Stimulated activated naive CD4-positive, alpha-beta T cell treated with Interleukin-2 at 50 U/mL for 16 hours (primary cell): ENCODE measurements at regions not wholly inside any gene's neighbourhood (a gene's known extent, or its start where the extent isn't known, plus 50 kb on each side); places are given as distances from the start of the nearest gene placed in this dataset.
"Not testable (repeated sequence)": the region's sequence is repeated elsewhere in the genome, so short reads cannot be mapped to it uniquely, and the experiment has no call there.

Source experiments
- DNase-seq: peaks from one replicate; lab custom pipeline; 2025; lab: John Stamatoyannopoulos, UW

DNA sequence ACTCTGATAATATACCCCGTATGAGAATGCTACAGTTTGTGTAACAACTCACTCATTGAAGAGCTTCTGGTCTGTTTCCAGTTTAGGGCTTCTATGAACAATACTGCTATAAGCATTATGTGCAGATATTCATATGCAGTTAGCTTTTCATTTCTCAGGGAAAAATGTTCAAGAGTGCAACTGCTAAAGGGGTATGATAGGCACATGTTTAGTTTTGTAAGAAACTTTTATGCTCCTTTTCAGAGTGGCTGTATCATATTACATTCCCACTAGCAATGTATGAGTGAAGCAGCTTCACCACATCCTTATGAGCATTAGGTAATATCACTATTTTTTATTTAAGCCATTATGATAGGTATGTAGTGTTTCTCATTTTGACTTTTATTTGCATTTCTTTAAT is 182.6 kb upstream of the CXCL12 start:
- DNase-seq, result no peak

- no peak for DNase-seq
Observed at GRCh38 chr10:44569193-44570091, 184.5 kb upstream of the CXCL12 start.

- no peak for DNase-seq
Observed at GRCh38 chr10:44571701-44572100, 186.8 kb upstream of the CXCL12 start.

DNA sequence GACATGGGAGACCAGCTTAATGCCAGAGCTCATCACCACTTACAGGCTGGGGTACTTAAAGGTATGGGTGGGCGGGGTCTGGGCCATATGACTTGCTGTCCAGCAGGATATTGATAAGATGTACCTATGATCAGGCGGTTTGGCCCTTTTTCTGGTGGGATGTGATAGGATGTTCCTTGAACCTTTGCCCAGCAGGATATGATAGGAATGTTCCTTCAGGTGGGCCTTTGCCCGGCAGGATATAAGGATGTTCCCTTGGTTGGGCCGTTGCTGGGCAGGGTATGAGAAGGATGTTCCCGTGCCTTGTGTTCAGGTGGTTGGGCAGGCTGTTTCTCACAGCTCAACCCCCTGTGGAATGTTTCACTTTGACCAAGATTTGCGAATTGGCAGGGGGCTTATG is 187.2 kb upstream of the CXCL12 start:
- DNase-seq, result no peak

DNA sequence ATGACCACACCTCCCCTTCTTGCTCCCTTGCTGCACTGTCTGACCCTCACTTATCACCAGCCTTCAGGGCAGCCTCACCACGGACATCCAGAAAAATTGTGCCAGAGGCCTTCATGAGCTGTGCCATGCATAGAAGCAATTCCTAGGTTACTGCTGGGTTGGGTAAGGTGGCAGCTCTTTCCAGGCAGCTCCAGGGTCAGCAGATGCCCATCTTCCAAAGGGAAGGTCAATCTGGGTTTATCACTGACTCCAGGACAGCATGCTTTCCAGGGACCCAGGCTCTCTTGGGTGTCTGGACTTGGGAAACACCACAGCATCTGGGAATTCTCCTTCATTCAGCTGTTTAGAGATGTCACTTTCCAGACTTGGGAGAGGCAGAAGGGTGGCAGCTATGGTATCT is 188.9 kb upstream of the CXCL12 start:
- no peak for DNase-seq

- DNase-seq, result no peak
Observed at GRCh38 chr10:44574596-44575480, 189.9 kb upstream of the CXCL12 start.

- no peak for DNase-seq
Observed at GRCh38 chr10:44575601-44576380, 190.9 kb upstream of the CXCL12 start.

- peak; percentile 28 for DNase-seq
Observed at GRCh38 chr10:44576702-44577191, 191.8 kb upstream of the CXCL12 start.

DNA sequence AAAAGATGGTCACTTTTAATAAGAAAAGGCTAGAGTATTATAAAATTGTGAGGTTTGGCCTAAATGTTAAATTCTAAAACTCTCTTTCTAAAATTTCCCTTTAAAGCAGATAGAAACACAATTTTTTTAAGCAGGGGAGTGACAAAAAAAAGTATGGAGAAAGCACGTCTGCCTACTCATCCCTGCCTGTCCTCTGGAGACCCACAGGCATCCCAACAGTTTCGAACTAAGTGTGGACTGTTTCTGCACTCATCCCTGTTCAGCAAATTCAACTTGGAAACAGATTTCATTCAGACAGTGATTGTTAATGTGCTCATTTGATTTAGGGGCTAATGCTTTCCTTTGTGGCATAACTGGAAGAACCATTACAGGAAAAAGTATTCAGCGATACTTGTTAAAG is 192.6 kb upstream of the CXCL12 start:
- DNase-seq, result no peak

DNA sequence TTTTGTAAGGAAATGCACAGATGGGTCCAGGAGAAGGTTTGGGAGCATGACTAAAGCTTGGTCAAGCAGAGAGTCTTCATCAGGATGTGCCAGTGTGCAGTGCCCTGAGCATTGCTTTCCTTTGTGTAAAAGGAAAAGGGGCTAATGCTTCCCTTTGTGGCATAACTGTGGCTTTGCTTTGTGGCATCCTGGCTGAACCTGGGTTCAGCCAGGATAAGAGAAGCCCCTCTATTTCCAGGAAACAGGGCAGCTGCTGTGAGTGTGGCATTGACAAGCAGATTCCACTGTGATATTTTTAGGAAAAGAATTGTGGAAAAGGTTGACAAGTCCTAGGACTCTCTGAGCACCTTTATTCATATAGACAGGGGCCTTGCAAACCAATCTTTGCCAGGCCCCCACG is 193.4 kb upstream of the CXCL12 start:
- DNase-seq, result no peak

DNA sequence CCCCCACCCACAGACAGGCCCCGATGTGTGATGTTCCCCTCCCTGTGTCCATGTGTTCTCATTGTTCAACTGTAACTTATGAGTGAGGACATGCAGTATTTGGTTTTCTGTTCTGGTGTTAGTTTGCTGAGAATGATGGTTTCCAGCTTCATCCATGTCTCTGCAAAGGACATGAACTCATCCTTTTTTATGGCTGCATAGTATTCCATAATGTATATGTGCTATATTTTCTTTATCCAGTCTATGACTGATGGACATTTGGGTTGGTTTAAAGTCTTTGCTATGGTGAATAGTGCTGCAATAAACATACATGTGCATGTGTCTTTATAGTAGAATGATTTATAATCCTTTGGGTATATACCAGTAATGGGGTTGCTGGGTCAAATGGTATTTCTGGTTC is 194.1 kb upstream of the CXCL12 start:
- DNase-seq, result not testable (repeated sequence)

GRCh38 chr10:44581996-44582395 is 197.1 kb upstream of the CXCL12 start:
- DNase-seq, result no peak

DNA sequence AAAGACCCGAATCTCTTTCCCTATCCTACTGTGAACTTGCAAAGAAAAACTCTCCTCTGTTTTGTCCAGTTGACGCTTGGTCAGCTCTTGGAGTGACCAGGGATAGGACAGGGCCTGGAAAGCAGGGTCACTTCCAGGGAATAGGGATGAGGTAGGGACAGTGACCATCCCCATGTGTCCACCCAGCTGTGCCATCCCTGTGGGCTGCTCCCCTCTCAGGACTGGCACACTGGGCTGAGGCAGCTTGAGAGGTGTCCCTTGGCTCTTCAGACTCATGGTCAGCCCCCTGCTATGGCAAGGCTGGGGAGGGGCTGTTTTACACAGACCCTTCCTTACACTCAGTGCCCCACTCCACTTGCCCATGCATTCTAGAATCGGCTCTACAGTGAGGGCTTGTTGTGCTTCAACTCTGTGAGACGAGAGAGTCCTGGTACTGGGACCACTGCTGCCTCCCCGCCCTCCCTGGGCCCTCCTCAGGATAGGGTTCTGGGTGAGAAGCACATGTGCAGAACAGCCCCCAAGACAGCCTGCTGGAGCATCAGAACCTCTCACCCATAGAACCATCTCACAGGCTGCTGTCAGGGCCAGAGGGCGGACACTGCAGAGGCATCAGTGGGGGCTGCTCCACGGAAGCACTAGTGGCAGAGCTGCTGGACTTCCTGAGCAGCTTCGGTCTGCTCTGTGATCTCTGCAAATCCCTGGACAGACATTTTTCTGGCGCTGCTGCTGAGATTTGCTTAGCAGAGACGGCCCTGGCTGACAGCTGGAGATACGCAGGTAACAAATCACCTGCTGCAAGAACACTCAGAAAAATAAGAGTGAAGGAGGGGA is 202.8 kb upstream of the CXCL12 start:
- DNase-seq, result no peak

DNA sequence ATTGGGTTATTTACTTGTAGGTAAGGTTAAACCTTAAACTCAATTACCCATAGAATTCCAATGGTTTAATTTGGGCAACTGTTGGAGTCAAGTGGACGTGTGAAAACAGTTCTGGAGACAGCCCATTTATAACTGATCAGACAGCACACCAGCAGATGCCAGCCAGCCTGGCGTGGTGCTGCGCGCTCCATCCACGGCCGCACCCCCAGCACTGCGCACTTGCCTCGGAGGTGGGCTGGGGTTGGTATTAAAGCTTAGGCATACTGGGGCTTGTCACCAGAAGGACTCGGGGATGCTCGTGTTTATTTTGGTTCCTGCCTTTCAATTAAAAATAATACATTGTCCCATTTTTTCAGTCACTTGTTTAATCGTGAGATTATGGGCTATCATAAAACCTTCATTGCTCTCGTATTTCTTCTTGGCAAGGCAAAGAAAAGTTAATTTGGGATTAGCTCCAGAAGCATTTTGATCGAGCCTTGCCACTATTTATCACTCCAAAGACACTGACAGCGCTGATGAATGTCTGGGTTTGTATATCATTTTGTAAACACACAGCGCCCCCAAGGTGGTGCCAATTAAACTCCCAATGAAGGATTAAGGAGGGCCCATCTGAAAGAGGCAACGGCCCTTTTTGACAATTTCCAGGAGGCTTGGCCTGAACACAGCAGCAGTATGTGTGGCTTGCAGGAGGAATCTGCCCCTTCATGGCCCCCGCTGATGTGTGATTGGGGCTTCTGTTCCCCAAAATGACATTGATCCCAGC is 204.5 kb upstream of the CXCL12 start:
- DNase-seq, result no peak

DNA sequence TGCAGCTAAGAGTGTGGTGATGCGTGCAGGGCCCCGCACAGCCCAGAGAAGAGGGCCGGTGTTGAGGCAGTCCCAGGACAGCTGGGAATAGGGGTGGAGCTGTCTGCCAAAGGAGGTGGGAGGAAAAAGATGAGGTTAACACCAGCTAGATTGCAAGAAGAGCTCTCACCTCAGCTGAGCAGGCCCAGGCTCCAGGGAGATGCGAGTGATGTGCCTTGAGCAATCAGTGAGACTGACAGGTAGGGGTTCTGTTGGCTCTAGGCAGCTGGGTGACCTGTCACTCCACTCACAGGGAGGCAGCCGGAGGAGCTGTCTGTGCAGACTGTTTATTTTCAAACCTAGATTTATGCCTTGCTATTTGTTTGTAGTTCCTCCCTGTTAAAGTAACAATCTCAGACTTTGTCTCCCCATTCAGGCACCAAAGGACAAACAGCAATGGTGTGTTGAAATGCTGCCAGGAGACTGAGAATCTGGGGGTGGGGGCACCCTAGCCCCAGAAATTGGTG is 205.1 kb upstream of the CXCL12 start:
- no peak for DNase-seq

DNA sequence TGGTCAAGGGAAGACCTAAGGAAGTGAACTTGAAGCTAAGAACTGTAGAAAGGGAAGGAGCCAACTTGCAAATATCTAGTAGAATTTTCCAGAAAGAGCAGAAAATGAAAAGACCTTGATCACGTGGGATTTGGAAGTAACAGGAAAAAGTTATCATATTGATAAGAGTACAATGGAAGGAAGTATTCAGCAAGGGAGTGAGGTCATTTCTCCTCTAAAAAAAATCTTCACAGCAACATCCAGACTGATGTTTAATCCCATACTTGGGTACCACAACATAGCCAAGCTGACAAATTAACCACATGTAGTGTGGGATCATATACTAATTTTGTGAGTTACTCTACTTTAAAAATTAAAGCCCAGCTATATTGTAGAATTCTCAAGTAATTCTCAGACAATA is 207.0 kb upstream of the CXCL12 start:
- DNase-seq, result no peak

DNA sequence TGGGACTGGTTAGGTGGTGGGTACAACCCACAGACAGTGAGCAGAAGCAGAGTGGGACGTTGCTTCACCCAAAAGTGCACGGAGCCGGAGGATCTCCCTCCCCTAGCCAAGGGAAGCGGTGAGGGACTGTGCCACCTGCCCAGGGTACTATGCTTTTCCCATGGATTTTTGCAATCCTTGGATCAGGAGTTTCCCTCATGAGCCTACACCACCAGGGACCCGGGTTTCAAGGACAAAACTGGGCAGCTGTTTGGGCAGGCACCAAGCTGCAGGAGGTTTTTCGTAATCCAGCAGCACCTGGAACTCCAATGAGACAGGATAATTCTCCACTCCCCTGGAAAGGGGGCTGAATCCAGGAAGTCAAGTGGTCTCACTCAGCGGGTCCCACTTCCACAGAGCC is 209.1 kb upstream of the CXCL12 start:
- no peak for DNase-seq

DNA sequence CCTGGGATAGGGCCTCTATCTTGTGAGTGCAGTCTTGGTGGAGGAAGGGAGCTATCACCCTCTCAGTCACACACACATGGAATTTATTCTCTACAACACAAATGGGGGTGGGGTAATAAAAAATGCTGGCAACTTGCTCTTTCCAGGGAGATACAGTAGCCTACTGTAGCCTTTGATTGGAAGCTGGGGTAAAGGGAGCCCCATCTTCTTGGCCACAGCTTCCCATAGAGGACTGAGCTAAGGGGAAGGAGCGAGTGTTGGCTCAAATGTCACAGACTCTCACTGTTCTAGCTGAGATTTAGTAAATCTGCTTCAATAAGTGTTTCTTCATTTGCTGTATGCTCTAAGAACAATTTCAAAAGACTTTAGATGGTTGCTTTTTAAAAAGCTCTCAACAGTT is 222.2 kb upstream of the CXCL12 start:
- DNase-seq, result no peak

GRCh38 chr10:44618910-44619309 is 234.0 kb upstream of the CXCL12 start:
- no peak for DNase-seq

GRCh38 chr10:44619521-44619920 is 234.6 kb upstream of the CXCL12 start:
- DNase-seq, result no peak
